K562 (cell line): ENCODE measurements at regions not wholly inside any gene's neighbourhood (a gene's known extent, or its start where the extent isn't known, plus 50 kb on each side); places are given as distances from the start of the nearest gene placed in this dataset.

Source experiments
- ATAC-seq: fragments of 200-7000 bp; cut with Tn5 transposase; 3 replicates; pipeline ENCODE4 v1.9.1; 2020; ENCODE audit warnings: moderate library complexity
- BruUV-seq: library from RNA; stranded (reverse); fragments of 400-500 nt; replicated peaks from 2 replicates; lab custom pipeline; 2021; lab: Mats Ljungman, UMichigan
- CTCF ChIA-PET: fragments of 300-600 bp; formaldehyde crosslinking; extraction: SDS; loops from one replicate; lab custom pipeline; 2021; ENCODE audit warnings: low intra/inter-chr PET ratio; lab: Yijun Ruan, JAX
- POLR2A ChIA-PET: fragments of 300-600, 350-650 bp; sonication (Branson Sonifier 250); formaldehyde crosslinking; extraction: SDS; loops from one replicate; lab custom pipeline; 2021; ENCODE audit warnings: antibody characterized with exemption, inconsistent platforms; lab: Yijun Ruan, JAX
- DNase-seq, 4 experiments: peaks; one replicate each; pipeline versions ENCODE4 v3.0.0 to v3.0.0-alpha.2; 2011 to 2018; ENCODE audit warnings: low spot score in 3 of 4, mixed read lengths in 3 of 4; ENCODE audit errors: extremely low read depth in 1 of 4
- FAIRE-seq: peaks from 2 replicates; lab custom pipeline; 2011; peaks lifted over from hg19 to GRCh38; lab: Jason Lieb, UNC
- H2AFZ ChIP-seq: 2 replicates; pipeline ENCODE4 v1.6.0; 2011; ENCODE audit warnings: low read depth, low read length, control low read depth, inconsistent platforms
- H3K27ac ChIP-seq: fragments of 200-600 bp; 3 replicates; pipeline ENCODE4 v1.8.0; 2011; ENCODE audit warnings: low read depth, mild to moderate bottlenecking, control low read depth, inconsistent platforms, low read length, moderate library complexity, mixed read lengths; ENCODE audit errors: extremely low read depth
- H3K27me3 ChIP-seq, 2 experiments: fragments of 300-600 bp in 1 of 2; 2 replicates in 1 of 2; 3 replicates in 1 of 2; pipeline versions ENCODE4 v1.6.0 to v1.8.0; 2011; ENCODE audit warnings: inconsistent platforms in 2 of 2, low read length in 2 of 2, mild to moderate bottlenecking in 1 of 2, mixed read lengths in 1 of 2, moderate library complexity in 1 of 2; ENCODE audit not compliant: control insufficient read depth in 2 of 2, insufficient read depth in 2 of 2
- H3K36me3 ChIP-seq: fragments of 300-600 bp; 3 replicates; pipeline ENCODE4 v1.8.0; 2011; ENCODE audit warnings: mild to moderate bottlenecking, low read length, inconsistent platforms; ENCODE audit not compliant: control insufficient read depth, insufficient read depth
- H3K4me1 ChIP-seq, 2 experiments: fragments of 200-600 bp in 1 of 2; replicated peaks in 1 of 2; 2 replicates in 1 of 2; 3 replicates in 1 of 2; pipeline versions ENCODE4 v1.5.1 to v1.8.0; 2011; ENCODE audit warnings: inconsistent platforms in 2 of 2, low read length in 2 of 2, mild to moderate bottlenecking in 1 of 2, mixed read lengths in 1 of 2, moderate library complexity in 1 of 2; ENCODE audit not compliant: control insufficient read depth in 2 of 2, insufficient read depth in 2 of 2
- H3K4me2 ChIP-seq: 2 replicates; pipeline ENCODE4 v1.6.1; 2011; ENCODE audit warnings: low read length, control low read depth, inconsistent platforms, mixed read lengths; ENCODE audit not compliant: insufficient read depth
- H3K4me3 ChIP-seq: fragments of 200-600 bp; sonication (generic), shearing (Covaris generic); 2 replicates; pipeline ENCODE4 v1.5.1; 2016; ENCODE audit warnings: control low read depth, inconsistent platforms
- H3K79me2 ChIP-seq: fragments of 200-600 bp; 3 replicates; pipeline ENCODE4 v1.8.0; 2011; ENCODE audit warnings: low read length, inconsistent platforms; ENCODE audit not compliant: control insufficient read depth, insufficient read depth
- H3K9ac ChIP-seq, 2 experiments: 2 replicates each; pipeline versions ENCODE4 v1.6.0 to v1.6.1; 2011; ENCODE audit warnings: low read depth in 2 of 2, low read length in 2 of 2, control low read depth in 1 of 2, inconsistent platforms in 1 of 2, mild to moderate bottlenecking in 1 of 2, mixed read lengths in 1 of 2; ENCODE audit not compliant: insufficient read depth in 1 of 2
- H3K9me1 ChIP-seq: one replicate; pipeline ENCODE4 v1.6.0; 2011; ENCODE audit warnings: inconsistent platforms, mild to moderate bottlenecking, low read length, moderate library complexity; ENCODE audit not compliant: control insufficient read depth, insufficient read depth
- H3K9me3 ChIP-seq: replicated peaks from 2 replicates; pipeline ENCODE4 v1.5.1; 2011; ENCODE audit warnings: low read depth, low read length, inconsistent platforms; ENCODE audit not compliant: control insufficient read depth, insufficient read depth
- H4K20me1 ChIP-seq: replicated peaks from 2 replicates; pipeline ENCODE4 v1.6.1; 2011; ENCODE audit warnings: low read length, inconsistent platforms, mixed read lengths; ENCODE audit not compliant: control insufficient read depth, insufficient read depth
- C11orf30 ChIP-seq: fragments of 450-650 bp; IDR thresholded peaks from 2 replicates; pipeline ENCODE4 v1.6.1; 2016; ENCODE audit warnings: low read depth, mild to moderate bottlenecking
- CEBPB ChIP-seq: fragments of 450-650 bp; IDR thresholded peaks from 2 replicates; pipeline ENCODE4 v1.6.1; 2016; ENCODE audit warnings: missing genetic modification characterization, missing compliant biosample characterization
- KDM1A ChIP-seq, 2 experiments: fragments of 450-650 bp; IDR thresholded peaks; 2 replicates each; pipeline ENCODE4 v1.6.1; 2016; ENCODE audit warnings: mild to moderate bottlenecking in 2 of 2
- PTRF ChIP-seq: fragments of 450-650 bp; IDR thresholded peaks from 2 replicates; pipeline ENCODE4 v1.6.1; 2016; ENCODE audit warnings: mild to moderate bottlenecking, missing genetic modification characterization, missing compliant biosample characterization
- TFAM ChIP-seq: fragments of 250-450 bp; sonication (Bioruptor Pico); conservative IDR thresholded peaks from 2 replicates; pipeline ENCODE4 v1.5.0; 2021; ENCODE audit warnings: mild to moderate bottlenecking, moderate library complexity
- ZFP36 ChIP-seq: fragments of 150-350 bp; IDR thresholded peaks from 2 replicates; pipeline ENCODE4 v1.6.1; 2018; ENCODE audit warnings: low read length, low read depth; ENCODE audit not compliant: partially characterized antibody
- ZNF174 ChIP-seq: fragments of 250-450 bp; sonication (Bioruptor Pico); IDR thresholded peaks from 2 replicates; pipeline ENCODE4 v1.4.0; 2020; ENCODE audit warnings: mild to moderate bottlenecking
- ZNF316 ChIP-seq: fragments of 450-650 bp; IDR thresholded peaks from 2 replicates; pipeline ENCODE4 v1.6.1; 2016
- WGBS: fragments of 100-300 bp; shearing (Covaris generic); methylation state at CpG from one replicate; pipeline ENCODE4 v1.1.6; 2016; ENCODE audit warnings: low coverage, mixed read lengths; ENCODE audit not compliant: insufficient coverage; ENCODE audit errors: missing lambda C conversion rate; 5-methylcytosine and 5-hydroxymethylcytosine counted together
- in situ Hi-C: fragments of 300-500 bp; cut with MboI; formaldehyde crosslinking; loops from 4 replicates; pipeline ENCODE4 v1.15.0; 2018; ENCODE audit warnings: inconsistent platforms, mixed read lengths
- intact Hi-C: fragments of 100-400 bp; cut with micrococcal nuclease; formaldehyde crosslinking; loops from 2 replicates; pipeline ENCODE4 v1.14.2; 2022

- BruUV-seq: no TSS peak
- no peak for DNase-seq
- no peak overlapping the region for H3K4me3 ChIP-seq
- ChIA-PET CTCF (no interaction called here), POLR2A (interaction anchor here (0.6 kb wide), 1 partner anchor 43 kb away, joined by 3 read pairs; no protein-coding TSS in a partner anchor)
- H3K4me1 ChIP-seq: no peaks in the 10 kb centered on the region
- FAIRE-seq: no peak
- no peaks in the 10 kb centered on the region for H3K9me3 ChIP-seq
- intact Hi-C loops: no loop called here
- no peaks in the 10 kb centered on the region for H3K79me2 ChIP-seq
- H4K20me1 ChIP-seq: no peaks in the 10 kb centered on the region; the same call in 1 of the 2 replicates
- 0% methylated on average over 1 of the region's 1 CpG for WGBS
- H3K36me3 ChIP-seq: no peaks in the 10 kb centered on the region
- no peak overlapping the region for H3K9ac ChIP-seq
- H3K27me3 ChIP-seq: no peaks in the 10 kb centered on the region; a peak in 1 of 5 replicates
- in situ Hi-C loops: no loop called here
- no peak for ATAC-seq
- H3K27ac ChIP-seq: no peak overlapping the region
- no peaks in the 10 kb centered on the region for H3K9me1 ChIP-seq
- no peak overlapping the region for H2AFZ ChIP-seq
- no peak overlapping the region for H3K4me2 ChIP-seq
- TF ChIP-seq ZFP36 (no peak), PTRF (tag) (no peak), ZNF174 (CRISPR knock-in tag) (no peak), ZNF316 (peak; percentile 49), C11orf30 (peak; percentile 45; the same call in 1 of the 2 replicates), TFAM (CRISPR knock-in tag) (no peak)
Observed at GRCh38 chr22:27024982-27025381, 367.6 kb downstream of the MIAT start.

GRCh38 chr22:27028093-27028492 is 370.7 kb downstream of the MIAT start:
- no peak overlapping the region for H3K4me2 ChIP-seq
- 8% methylated on average over 3 of the region's 3 CpGs for WGBS
- no peak overlapping the region for H3K27ac ChIP-seq
- POLR2A ChIA-PET: no interaction called here
- H3K27me3 ChIP-seq: no peaks in the 10 kb centered on the region; a peak in 1 of 5 replicates
- no peaks in the 10 kb centered on the region for H4K20me1 ChIP-seq
- DNase-seq (no peak), ATAC-seq (no peak), FAIRE-seq (no peak)
- H3K9me1 ChIP-seq: no peaks in the 10 kb centered on the region
- H2AFZ ChIP-seq: no peak overlapping the region
- intact Hi-C loops: no loop called here
- no peaks in the 10 kb centered on the region for H3K9me3 ChIP-seq
- CTCF ChIA-PET: no interaction called here
- peaks cover 0 to 5% of the 10 kb centered on the region in 2 experiments; a peak in 2 of 5 replicates for H3K4me1 ChIP-seq
- in situ Hi-C loops: no loop called here
- H3K9ac ChIP-seq: no peak overlapping the region
- no peak for TF ChIP-seq KDM1A (IDR thresholded peaks at IDR 0.05)
- 0 out of 2 replicates have a peak, but pooled peaks have one; percentile 8 for TF ChIP-seq CEBPB (tag)
- no TSS peak for BruUV-seq
- H3K4me3 ChIP-seq: no peak overlapping the region
- H3K36me3 ChIP-seq: no peaks in the 10 kb centered on the region
- no peaks in the 10 kb centered on the region for H3K79me2 ChIP-seq
